ENCODE measurements at regions not wholly inside any gene's neighbourhood (a gene's known extent, or its start where the extent isn't known, plus 50 kb on each side); places are given as distances from the start of the nearest gene placed in this dataset.

DNA sequence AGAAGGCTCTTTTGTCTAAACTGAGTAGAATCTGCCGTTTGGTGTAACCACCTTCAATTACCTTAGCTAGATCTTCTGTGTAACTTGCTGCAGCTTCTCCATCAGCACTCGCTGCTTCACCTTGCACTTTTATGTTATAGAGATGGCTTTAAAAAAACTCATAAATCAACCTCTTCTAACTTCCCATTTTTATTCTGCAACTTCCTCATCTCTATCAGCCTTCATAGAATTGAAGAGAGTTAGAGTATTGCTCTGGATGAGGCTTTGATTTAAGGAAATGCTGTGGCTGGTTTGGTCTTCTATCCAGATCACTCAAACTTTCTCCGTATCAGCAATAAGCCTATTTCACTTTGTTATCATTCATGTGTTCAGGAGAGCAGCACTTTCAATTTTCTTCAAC lies 1131.9 kb upstream of the CELF2 start:
- no peaks in the 10 kb centered on the region for H3K36me3 ChIP-seq (ENCODE audit: control insufficient read depth in 2 of 2, insufficient read depth in 2 of 2, low read length in 1 of 2)
- no peaks in the 10 kb centered on the region for H3K27me3 ChIP-seq (ENCODE audit: control insufficient read depth in 1 of 2, insufficient read depth in 2 of 2, low read length in 2 of 2)
- H3K4me3 ChIP-seq (ENCODE audit: low read depth in 1 of 2, low read length in 2 of 2) = no peak overlapping the region
- no peaks in the 10 kb centered on the region for H3K9me3 ChIP-seq (ENCODE audit: control insufficient read depth in 2 of 2, insufficient read depth in 1 of 2, low read depth in 1 of 2, low read length in 1 of 2)
- no peak overlapping the region for H3K27ac ChIP-seq (ENCODE audit: low read depth in 2 of 2, low read length in 1 of 2)
- H3K4me1 ChIP-seq (ENCODE audit: control insufficient read depth in 2 of 2, insufficient read depth in 2 of 2, low read length in 1 of 2) = no peaks in the 10 kb centered on the region
- WGBS, 2 donors = 69 to 72% methylated on average over 3 of the region's 3 CpGs

DNA sequence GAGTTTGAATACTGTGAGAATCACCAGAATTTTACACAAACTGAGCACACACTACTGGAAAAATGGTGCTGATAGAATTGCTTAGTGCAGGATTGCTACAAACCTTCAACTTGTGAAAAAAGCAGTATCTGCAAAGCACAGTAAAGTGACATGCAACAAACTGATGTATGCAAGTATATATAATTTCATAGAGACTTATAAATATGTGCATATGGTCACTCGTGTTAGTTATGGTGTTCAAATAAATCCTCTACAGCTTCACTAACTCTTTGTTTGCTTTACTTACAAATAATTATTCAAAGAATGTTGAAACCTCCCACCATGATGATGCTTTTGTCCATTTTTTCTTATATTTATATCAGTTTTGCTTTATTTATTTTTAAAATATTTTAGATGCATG lies 1130.9 kb upstream of the CELF2 start:
- Histone ChIP-seq H3K27ac (ENCODE audit: low read depth in 2 of 2, low read length in 1 of 2) (no peak overlapping the region), H3K4me1 (ENCODE audit: control insufficient read depth in 2 of 2, insufficient read depth in 2 of 2, low read length in 1 of 2) (no peaks in the 10 kb centered on the region), H3K36me3 (ENCODE audit: control insufficient read depth in 2 of 2, insufficient read depth in 2 of 2, low read length in 1 of 2) (no peaks in the 10 kb centered on the region), H3K27me3 (ENCODE audit: control insufficient read depth in 1 of 2, insufficient read depth in 2 of 2, low read length in 2 of 2) (no peaks in the 10 kb centered on the region), H3K4me3 (ENCODE audit: low read depth in 1 of 2, low read length in 2 of 2) (no peak overlapping the region), H3K9me3 (ENCODE audit: control insufficient read depth in 2 of 2, insufficient read depth in 1 of 2, low read depth in 1 of 2, low read length in 1 of 2) (no peaks in the 10 kb centered on the region)
- WGBS, 2 donors = 66 to 78% methylated on average over 1 of the region's 1 CpG

DNA sequence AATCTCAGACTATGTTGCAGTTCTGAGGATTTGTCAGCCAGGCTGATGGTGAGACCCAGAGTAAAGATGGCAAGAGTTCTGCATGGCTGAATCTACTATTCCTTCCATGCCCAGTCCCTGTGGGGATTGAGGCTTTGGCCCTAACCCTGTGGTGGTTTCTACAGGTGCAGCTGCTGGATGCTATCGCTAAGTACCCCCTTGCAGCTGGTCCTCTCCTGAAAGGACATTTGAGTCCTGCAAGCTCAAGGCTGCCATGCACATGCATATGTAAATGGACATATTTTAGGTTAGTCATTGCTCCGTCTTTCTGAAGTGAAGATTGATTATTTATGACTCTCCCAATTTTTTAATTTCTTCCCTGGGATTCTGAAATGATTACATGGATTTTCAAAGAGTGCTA lies 1122.2 kb upstream of the CELF2 start:
- Histone ChIP-seq H3K4me3 (ENCODE audit: low read depth in 1 of 2, low read length in 2 of 2) (no peak overlapping the region), H3K27ac (ENCODE audit: low read depth in 2 of 2, low read length in 1 of 2) (no peak overlapping the region), H3K27me3 (ENCODE audit: control insufficient read depth in 1 of 2, insufficient read depth in 2 of 2, low read length in 2 of 2) (no peaks in the 10 kb centered on the region), H3K9me3 (ENCODE audit: control insufficient read depth in 2 of 2, insufficient read depth in 1 of 2, low read depth in 1 of 2, low read length in 1 of 2) (no peaks in the 10 kb centered on the region), H3K4me1 (ENCODE audit: control insufficient read depth in 2 of 2, insufficient read depth in 2 of 2, low read length in 1 of 2) (no peaks in the 10 kb centered on the region), H3K36me3 (ENCODE audit: control insufficient read depth in 2 of 2, insufficient read depth in 2 of 2, low read length in 1 of 2) (no peaks in the 10 kb centered on the region)
- 88 to 93% methylated on average over 2 of the region's 2 CpGs for whole genome bisulfite sequencing, 2 donors

DNA sequence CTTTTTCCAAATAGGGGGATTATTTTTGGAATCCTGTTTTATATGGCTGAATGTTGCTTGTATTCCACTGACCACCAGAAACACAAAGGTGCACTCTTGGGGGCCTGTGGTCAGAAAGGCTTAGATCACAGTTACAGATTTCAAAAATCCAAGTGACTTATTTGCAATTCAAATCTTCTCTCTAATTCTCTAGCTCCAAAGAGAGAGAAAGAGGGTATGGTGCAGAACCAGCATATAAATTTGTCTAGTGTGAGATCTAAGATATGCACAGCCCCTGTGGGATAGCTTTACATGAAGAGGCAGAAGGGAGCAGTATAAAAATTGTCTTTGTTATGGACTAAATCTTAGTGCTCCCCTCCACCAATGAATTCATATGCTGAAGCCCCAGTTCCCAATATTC lies 1121.7 kb upstream of the CELF2 start:
- no peaks in the 10 kb centered on the region for H3K36me3 ChIP-seq (ENCODE audit: control insufficient read depth in 2 of 2, insufficient read depth in 2 of 2, low read length in 1 of 2)
- no peaks in the 10 kb centered on the region for H3K4me1 ChIP-seq (ENCODE audit: control insufficient read depth in 2 of 2, insufficient read depth in 2 of 2, low read length in 1 of 2)
- no peak overlapping the region for H3K4me3 ChIP-seq (ENCODE audit: low read depth in 1 of 2, low read length in 2 of 2)
- H3K27me3 ChIP-seq (ENCODE audit: control insufficient read depth in 1 of 2, insufficient read depth in 2 of 2, low read length in 2 of 2) = no peaks in the 10 kb centered on the region
- no peaks in the 10 kb centered on the region for H3K9me3 ChIP-seq (ENCODE audit: control insufficient read depth in 2 of 2, insufficient read depth in 1 of 2, low read depth in 1 of 2, low read length in 1 of 2)
- no peak overlapping the region for H3K27ac ChIP-seq (ENCODE audit: low read depth in 2 of 2, low read length in 1 of 2)

DNA sequence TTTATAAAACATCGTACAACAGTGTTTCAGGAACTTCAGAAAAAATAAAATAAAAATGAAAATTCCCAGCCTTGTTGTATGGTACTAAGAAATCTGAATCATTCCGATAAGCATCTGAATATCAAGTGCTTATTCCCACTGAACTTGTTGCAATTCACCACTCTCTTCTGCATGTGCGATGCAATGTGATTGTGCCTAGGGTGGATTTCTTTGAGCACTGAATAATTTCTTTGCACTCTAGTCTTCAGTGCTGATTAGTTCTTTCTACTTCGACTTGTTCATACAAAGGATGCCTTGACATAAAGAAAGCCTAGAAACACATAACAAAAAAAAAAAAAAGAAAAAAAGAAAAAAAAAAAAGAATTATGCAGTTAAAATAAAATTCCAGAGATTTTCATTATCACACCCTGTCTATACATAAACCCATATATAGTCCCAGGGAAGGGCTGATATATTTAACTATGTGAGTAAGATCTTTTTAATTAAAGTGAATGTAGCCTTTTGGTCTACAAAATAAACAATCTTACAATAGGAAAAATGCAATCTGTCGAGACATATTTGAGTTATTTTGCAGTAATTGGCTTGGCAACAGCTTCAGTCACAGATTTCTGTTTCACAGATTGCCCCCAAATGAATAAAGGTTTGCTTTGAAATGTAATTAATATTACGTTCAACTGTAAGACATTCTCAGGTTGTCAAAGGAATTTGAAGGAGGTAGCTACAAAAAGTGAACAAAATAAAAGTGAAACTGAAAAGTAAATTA lies 1118.9 kb upstream of the CELF2 start:
- no peaks in the 10 kb centered on the region for H3K36me3 ChIP-seq (ENCODE audit: control insufficient read depth in 2 of 2, insufficient read depth in 2 of 2, low read length in 1 of 2)
- 54 to 61% methylated on average over 6 of the region's 6 CpGs for WGBS, 2 donors
- no peak overlapping the region for H3K27ac ChIP-seq (ENCODE audit: low read depth in 2 of 2, low read length in 1 of 2)
- no peak overlapping the region for H3K4me3 ChIP-seq (ENCODE audit: low read depth in 1 of 2, low read length in 2 of 2)
- H3K9me3 ChIP-seq (ENCODE audit: control insufficient read depth in 2 of 2, insufficient read depth in 1 of 2, low read depth in 1 of 2, low read length in 1 of 2) = no peaks in the 10 kb centered on the region
- H3K4me1 ChIP-seq (ENCODE audit: control insufficient read depth in 2 of 2, insufficient read depth in 2 of 2, low read length in 1 of 2) = no peaks in the 10 kb centered on the region
- H3K27me3 ChIP-seq (ENCODE audit: control insufficient read depth in 1 of 2, insufficient read depth in 2 of 2, low read length in 2 of 2) = no peaks in the 10 kb centered on the region

DNA sequence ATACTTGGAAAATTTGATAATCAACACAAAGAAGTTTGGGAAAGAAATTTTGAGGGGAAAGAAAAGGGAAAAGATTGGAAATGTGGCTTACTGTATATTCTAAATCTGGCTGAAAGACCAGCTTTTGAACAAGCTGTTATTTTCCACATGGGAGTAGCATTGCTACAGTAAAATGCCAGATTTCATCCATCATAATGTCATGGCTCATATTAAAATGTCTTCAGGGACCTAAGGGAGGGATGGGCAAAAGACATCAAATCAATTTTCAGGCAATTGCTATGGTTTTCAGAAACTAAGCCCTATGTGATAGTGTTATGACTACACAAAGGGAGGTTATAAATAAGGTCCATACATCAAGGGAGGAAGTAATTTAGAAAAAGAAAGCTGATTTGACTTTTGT lies 1116.9 kb upstream of the CELF2 start:
- Histone ChIP-seq H3K4me3 (ENCODE audit: low read depth in 1 of 2, low read length in 2 of 2) (no peak overlapping the region), H3K27ac (ENCODE audit: low read depth in 2 of 2, low read length in 1 of 2) (no peak overlapping the region), H3K27me3 (ENCODE audit: control insufficient read depth in 1 of 2, insufficient read depth in 2 of 2, low read length in 2 of 2) (no peaks in the 10 kb centered on the region), H3K9me3 (ENCODE audit: control insufficient read depth in 2 of 2, insufficient read depth in 1 of 2, low read depth in 1 of 2, low read length in 1 of 2) (no peaks in the 10 kb centered on the region), H3K36me3 (ENCODE audit: control insufficient read depth in 2 of 2, insufficient read depth in 2 of 2, low read length in 1 of 2) (no peaks in the 10 kb centered on the region), H3K4me1 (ENCODE audit: control insufficient read depth in 2 of 2, insufficient read depth in 2 of 2, low read length in 1 of 2) (no peaks in the 10 kb centered on the region)

DNA sequence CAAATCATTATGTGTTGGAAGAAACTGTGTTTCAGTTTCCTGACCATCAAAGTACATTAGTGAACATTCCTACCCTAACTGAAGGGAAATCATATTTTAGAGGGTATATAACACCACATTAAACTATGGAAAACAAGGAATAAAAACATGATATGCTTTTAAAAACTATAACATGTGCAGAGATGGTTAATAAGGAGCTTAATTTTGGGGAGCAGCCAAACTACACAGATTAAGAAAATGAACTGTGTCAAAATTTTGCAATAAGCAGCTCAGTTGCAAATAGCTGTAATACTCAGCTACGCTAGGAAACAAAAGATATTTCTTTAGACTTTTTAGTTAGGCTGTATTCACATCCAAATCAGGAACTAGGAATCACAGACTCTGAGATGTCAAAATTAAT lies 1115.7 kb upstream of the CELF2 start:
- 5 to 18% methylated on average over 1 of the region's 1 CpG for WGBS, 2 donors
- no peaks in the 10 kb centered on the region for H3K9me3 ChIP-seq (ENCODE audit: control insufficient read depth in 2 of 2, insufficient read depth in 1 of 2, low read depth in 1 of 2, low read length in 1 of 2)
- no peak overlapping the region for H3K4me3 ChIP-seq (ENCODE audit: low read depth in 1 of 2, low read length in 2 of 2)
- no peak overlapping the region for H3K27ac ChIP-seq (ENCODE audit: low read depth in 2 of 2, low read length in 1 of 2)
- H3K36me3 ChIP-seq (ENCODE audit: control insufficient read depth in 2 of 2, insufficient read depth in 2 of 2, low read length in 1 of 2) = no peaks in the 10 kb centered on the region
- H3K27me3 ChIP-seq (ENCODE audit: control insufficient read depth in 1 of 2, insufficient read depth in 2 of 2, low read length in 2 of 2) = no peaks in the 10 kb centered on the region
- no peaks in the 10 kb centered on the region for H3K4me1 ChIP-seq (ENCODE audit: control insufficient read depth in 2 of 2, insufficient read depth in 2 of 2, low read length in 1 of 2)

DNA sequence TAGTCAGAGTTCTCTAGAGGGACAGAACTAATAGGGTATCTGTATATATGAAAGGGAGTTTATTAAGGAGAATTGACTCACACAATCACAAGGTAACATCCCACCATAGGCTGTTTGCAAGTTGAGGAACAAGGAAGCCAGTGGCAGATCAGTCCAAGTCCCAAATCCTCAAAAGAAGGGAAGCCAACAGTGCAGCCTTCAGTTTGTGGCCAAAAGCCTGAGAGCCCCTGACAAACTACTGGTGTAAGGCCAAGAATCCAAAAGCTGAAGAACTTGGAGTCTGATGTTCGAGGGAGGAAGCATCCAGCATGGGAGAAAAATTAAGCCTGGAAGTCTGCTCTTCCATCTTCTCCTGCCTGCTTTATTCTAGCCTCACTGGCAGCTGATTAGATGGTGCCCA lies 1107.2 kb upstream of the CELF2 start:
- no peak overlapping the region for H3K27ac ChIP-seq (ENCODE audit: low read depth in 2 of 2, low read length in 1 of 2)
- no peaks in the 10 kb centered on the region for H3K4me1 ChIP-seq (ENCODE audit: control insufficient read depth in 2 of 2, insufficient read depth in 2 of 2, low read length in 1 of 2)
- no peak overlapping the region for H3K4me3 ChIP-seq (ENCODE audit: low read depth in 1 of 2, low read length in 2 of 2)
- H3K36me3 ChIP-seq (ENCODE audit: control insufficient read depth in 2 of 2, insufficient read depth in 2 of 2, low read length in 1 of 2) = no peaks in the 10 kb centered on the region
- H3K9me3 ChIP-seq (ENCODE audit: control insufficient read depth in 2 of 2, insufficient read depth in 1 of 2, low read depth in 1 of 2, low read length in 1 of 2) = no peaks in the 10 kb centered on the region
- H3K27me3 ChIP-seq (ENCODE audit: control insufficient read depth in 1 of 2, insufficient read depth in 2 of 2, low read length in 2 of 2) = no peaks in the 10 kb centered on the region
- 43 to 55% methylated on average over 1 of the region's 1 CpG for WGBS, 2 donors

DNA sequence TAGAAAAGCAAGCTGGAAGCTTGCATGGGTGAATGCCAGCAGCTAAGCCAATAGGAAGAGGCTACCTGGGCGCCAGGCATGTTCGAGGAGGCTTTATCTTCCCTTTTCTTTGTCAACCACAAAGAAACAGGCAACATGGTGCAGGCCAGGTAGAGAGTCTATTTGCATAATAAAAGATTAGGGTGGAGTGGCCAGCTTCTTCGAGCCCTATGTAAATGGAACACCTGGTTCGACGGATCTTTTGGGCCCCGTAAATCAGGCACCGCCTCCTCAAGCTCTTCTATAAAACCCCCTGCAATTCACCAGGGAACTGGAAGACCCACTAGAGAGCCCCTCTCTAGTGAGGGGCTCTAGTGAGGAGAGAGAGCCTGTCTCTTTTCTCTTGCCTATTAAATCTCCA lies 1106.2 kb upstream of the CELF2 start:
- Histone ChIP-seq H3K27me3 (ENCODE audit: control insufficient read depth in 1 of 2, insufficient read depth in 2 of 2, low read length in 2 of 2) (no peaks in the 10 kb centered on the region), H3K9me3 (ENCODE audit: control insufficient read depth in 2 of 2, insufficient read depth in 1 of 2, low read depth in 1 of 2, low read length in 1 of 2) (no peaks in the 10 kb centered on the region), H3K27ac (ENCODE audit: low read depth in 2 of 2, low read length in 1 of 2) (no peak overlapping the region), H3K4me3 (ENCODE audit: low read depth in 1 of 2, low read length in 2 of 2) (no peak overlapping the region), H3K36me3 (ENCODE audit: control insufficient read depth in 2 of 2, insufficient read depth in 2 of 2, low read length in 1 of 2) (no peaks in the 10 kb centered on the region), H3K4me1 (ENCODE audit: control insufficient read depth in 2 of 2, insufficient read depth in 2 of 2, low read length in 1 of 2) (no peaks in the 10 kb centered on the region)
- WGBS, 2 donors = 65 to 68% methylated on average over 7 of the region's 7 CpGs

DNA sequence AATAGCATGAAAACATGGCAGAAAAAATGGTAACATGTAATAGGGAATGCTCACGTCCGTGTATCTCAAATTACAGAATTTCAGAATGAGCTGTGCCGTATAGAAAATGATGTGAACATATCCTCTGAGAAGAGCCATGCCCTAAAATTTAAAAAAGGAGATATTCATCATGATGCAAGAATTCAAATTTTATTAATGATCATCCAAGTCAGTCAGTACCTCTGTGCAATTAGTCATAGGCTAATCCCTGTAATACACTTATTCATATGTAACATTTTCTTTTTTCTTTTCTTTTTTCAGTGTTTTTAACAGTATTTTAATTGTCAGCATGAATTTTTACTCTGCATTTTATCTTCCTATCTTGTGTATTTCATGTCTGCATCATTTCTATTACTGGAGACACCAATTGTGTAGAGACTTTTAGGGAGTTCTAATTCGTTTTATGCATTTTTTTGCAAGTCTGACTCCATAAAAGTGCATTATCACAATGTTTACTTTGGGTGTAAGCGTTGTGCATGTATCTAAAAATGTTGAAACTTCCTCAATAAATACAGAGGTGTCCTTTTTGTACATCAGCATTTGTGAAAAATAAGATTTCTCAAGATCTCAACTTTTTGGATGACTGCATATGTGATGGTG lies 1103.7 kb upstream of the CELF2 start:
- no peaks in the 10 kb centered on the region for H3K4me1 ChIP-seq (ENCODE audit: control insufficient read depth in 2 of 2, insufficient read depth in 2 of 2, low read length in 1 of 2)
- 50 to 64% methylated on average over 5 of the region's 5 CpGs for WGBS, 2 donors
- no peaks in the 10 kb centered on the region for H3K9me3 ChIP-seq (ENCODE audit: control insufficient read depth in 2 of 2, insufficient read depth in 1 of 2, low read depth in 1 of 2, low read length in 1 of 2)
- H3K27me3 ChIP-seq (ENCODE audit: control insufficient read depth in 1 of 2, insufficient read depth in 2 of 2, low read length in 2 of 2) = no peaks in the 10 kb centered on the region
- no peak overlapping the region for H3K4me3 ChIP-seq (ENCODE audit: low read depth in 1 of 2, low read length in 2 of 2)
- H3K27ac ChIP-seq (ENCODE audit: low read depth in 2 of 2, low read length in 1 of 2) = no peak overlapping the region
- H3K36me3 ChIP-seq (ENCODE audit: control insufficient read depth in 2 of 2, insufficient read depth in 2 of 2, low read length in 1 of 2) = no peaks in the 10 kb centered on the region

Data from esophagus (tissue), 2 donors.